GM19397 (cell line): ENCODE measurements at regions not wholly inside any gene's neighbourhood (a gene's known extent, or its start where the extent isn't known, plus 50 kb on each side); places are given as distances from the start of the nearest gene placed in this dataset.
"Not testable (repeated sequence)": the region's sequence is repeated elsewhere in the genome, so short reads cannot be mapped to it uniquely, and the experiment has no call there.

Experiments used
- ATAC-seq: cut with Tn5 transposase; IDR thresholded peaks from one replicate; pipeline ENCODE4 v1.9.1; 2021; ENCODE audit warnings: mild to moderate bottlenecking, moderate library complexity; ENCODE audit not compliant: unreplicated experiment

DNA sequence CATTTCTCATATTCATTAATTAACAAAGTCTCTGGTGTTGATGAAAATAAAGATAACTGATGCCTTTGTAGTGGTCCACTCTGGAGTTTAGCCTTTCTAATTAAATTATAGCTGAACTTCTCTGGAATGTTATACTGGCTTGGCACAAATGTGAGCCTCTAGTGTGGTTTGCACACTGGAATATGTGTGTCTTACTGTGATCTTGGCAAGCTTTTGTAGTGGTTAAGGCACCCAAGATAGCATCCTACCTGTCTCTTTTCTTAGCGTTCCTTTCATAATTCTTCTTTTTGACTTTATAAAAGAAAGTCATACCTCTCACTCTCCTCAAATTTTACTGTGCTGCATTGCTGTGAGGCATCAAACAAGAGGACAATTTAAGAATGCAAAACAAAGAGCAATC is 107.4 kb downstream of the UTRN start:
- no peak for ATAC-seq

GRCh38 chr6:144394210-144394609 is 109.1 kb downstream of the UTRN start:
- ATAC-seq, result no peak

DNA sequence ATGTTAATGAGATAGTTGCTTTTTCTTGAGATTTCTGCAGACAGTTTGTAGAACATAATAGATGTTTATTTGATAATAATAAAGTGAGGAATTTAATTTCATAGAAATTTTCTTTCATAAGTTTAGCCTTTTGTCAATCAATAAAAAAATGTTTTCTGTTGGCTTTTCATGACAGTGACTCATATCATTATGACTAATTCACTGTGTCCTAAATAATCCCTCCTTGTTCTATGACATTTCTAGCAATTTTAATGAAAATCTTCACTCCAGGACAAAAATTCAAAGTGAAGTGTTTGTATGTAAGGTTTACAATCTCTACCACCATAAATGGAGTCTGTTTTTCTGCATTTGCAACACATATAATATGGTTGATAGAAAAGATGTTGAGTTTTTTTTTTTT is 109.9 kb downstream of the UTRN start:
- no peak for ATAC-seq

DNA sequence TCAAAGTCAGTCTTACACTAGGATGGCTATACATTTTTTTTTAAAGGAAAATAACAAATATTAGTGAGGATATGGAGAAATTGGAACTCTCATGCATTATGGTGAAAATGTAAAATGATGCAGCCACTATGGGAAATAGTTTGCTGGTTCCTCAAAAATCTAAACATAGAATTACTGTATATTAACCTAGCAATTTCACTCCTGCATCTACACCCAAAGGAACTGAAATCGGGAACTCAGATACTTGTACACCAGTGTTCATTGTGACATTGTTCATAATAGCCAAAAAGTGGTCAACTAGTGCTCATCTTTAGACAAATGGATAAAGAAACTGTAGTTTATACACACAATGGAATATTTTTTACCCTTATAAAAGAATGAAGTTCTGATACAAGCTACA is 110.7 kb downstream of the UTRN start:
- ATAC-seq, result no peak

- no peak for ATAC-seq
Measured at GRCh38 chr6:144397141-144397540, 112.0 kb downstream of the UTRN start.

DNA sequence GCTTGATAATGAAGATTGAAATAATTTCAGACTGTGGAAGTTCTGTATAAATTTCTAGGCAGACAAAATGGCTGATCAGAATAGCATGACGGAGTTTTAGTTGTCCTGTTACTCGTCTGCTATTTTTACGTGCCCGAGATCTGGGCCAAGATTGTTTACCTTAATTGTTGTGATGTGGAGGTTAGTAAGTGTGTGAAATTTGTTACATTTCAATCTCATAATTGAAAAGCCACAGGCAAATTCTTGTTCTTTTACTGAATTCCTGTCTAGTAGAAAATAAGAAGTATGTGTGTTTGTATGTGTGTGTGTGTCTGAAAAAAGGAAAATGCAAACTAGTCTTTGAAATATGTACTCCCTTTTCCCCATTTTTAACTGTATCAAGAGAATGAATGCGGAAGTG is 115.2 kb downstream of the UTRN start:
- no peak for ATAC-seq

DNA sequence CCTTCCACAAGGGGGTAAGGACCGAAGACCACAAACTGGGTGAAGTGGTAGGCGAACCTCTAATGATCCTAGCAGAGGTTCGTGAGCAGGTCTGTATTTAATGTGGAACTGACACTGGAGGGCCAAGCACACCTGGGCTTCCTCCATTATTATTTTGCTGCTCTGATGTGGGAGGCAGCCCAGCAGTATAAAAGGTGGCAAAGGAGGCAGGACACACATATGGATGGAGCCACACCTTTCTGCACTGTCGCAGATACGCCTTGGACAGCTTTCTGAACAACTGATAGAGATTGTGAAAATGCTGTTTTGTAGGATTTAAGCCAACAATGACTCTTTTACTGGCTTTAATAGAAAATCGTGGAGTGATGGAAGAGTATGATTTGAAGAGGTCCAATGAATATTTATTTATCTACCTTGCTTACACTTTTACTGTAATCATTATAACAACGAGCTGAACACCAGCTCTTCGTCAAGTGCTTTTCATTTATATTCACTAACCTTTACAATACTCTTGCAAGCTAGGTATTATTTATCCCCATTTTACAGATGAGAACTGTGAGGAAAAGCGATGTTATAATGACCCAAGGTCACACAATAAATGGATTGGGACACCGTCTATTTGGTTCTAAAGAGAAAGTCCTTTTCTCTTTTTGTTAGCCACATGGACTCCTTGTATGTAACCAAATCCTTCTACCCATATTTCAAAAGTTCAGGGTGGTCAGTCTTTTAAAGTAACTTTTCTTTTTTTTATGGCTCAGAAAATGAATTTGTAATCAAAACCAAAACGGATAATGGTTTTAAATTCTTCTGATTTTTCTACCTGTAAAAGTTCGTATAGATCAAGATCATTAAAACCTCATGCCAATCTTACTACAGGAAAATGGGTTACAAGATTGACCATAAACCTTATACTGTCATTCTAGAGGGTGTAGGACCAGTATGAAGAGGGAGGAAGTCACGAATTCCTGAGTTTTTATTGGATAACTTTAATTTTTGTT is 116.9 kb downstream of the UTRN start:
- ATAC-seq, result no peak

DNA sequence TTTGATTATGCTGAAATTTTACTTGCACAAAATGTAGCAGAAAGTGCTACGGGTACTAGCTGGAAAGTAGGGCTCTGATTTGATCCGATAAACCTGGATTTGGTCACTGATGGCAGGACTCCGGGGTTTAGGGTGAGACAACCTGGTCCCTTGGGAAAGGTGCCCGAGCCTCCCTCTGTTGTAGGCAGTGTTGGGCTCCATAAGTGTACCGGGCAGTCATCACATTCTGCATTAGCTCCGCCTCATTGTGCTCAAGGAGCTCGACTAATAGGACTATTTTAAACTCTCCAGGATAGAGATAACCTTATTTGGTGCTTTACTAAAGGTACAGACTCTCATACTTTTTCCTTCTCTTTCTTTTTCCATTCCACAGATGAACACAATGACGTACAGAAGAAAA is 117.6 kb downstream of the UTRN start:
- ATAC-seq, result no peak

GRCh38 chr6:144405163-144405562 is 120.0 kb downstream of the UTRN start:
- no peak for ATAC-seq

DNA sequence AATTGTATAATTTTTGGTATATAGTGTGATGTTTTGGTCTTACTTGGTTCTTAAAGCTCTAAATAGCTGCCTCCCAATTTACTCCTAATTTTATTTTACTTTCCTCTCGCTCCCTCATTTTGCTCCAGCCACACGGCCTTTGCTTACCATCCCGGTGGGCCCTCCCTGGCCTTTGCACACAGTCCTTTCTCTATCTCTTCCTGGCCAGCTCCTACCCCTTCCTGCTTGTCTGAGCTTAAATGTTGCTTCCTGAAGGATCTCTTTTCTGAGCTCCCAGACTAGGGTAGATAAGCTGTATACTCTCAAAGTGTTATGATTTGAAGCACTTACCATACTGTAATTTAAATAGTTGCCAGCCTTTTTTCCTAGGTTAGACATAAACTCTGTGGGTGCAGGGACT is 121.7 kb downstream of the UTRN start:
- ATAC-seq, result no peak

DNA sequence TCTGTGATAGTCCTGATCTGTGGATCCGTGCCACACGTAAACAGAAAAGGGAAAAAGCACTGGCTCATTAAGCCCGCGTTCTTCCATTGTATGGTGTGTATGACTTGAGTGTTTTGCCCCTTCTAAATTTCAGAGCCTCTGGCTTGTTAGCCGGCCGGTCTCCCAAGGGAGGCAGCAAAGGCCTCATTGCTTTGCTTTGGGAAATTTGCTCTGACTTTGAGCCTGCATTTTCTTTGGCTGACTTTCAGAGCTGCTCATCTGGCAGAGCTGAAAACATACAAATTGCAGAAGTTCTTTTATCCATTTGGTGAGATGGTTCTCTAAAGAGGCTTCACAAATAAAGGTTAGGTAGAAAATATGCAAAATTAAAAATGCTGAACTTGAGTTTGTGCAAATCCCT is 123.0 kb downstream of the UTRN start:
- no peak for ATAC-seq

GRCh38 chr6:144410059-144410458 is 124.9 kb downstream of the UTRN start:
- ATAC-seq, result no peak

- ATAC-seq, result not testable (repeated sequence)
Measured at GRCh38 chr6:144410574-144410973, 125.4 kb downstream of the UTRN start.

- peak; percentile 67 for ATAC-seq
Measured at GRCh38 chr6:144411531-144412165, 126.5 kb downstream of the UTRN start.

- ATAC-seq, result no peak
Measured at GRCh38 chr6:144413418-144413817, 128.3 kb downstream of the UTRN start.

GRCh38 chr6:144415014-144415413 is 129.9 kb downstream of the UTRN start:
- ATAC-seq, result no peak

GRCh38 chr6:144415835-144416237 is 130.7 kb downstream of the UTRN start:
- no peak for ATAC-seq

DNA sequence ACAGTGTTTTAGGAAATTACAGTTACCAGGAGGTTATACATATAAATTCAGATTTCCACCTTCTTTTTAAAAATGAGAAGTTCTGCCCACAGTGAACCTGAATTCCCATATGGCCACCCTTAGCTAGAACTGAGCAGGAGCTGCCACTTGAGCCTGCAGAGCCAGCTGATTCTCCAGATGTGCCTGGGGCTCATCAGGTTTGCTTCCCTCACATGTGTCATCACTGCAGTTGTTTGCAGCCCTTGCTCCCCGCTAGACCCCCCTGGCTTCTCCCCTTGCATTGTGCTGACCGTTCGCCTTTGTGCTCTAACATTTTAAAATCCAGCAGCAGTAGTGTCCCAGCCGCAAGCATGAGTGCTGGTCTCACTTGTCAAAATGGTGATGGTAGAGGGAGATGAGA is 131.1 kb downstream of the UTRN start:
- ATAC-seq, result no peak

DNA sequence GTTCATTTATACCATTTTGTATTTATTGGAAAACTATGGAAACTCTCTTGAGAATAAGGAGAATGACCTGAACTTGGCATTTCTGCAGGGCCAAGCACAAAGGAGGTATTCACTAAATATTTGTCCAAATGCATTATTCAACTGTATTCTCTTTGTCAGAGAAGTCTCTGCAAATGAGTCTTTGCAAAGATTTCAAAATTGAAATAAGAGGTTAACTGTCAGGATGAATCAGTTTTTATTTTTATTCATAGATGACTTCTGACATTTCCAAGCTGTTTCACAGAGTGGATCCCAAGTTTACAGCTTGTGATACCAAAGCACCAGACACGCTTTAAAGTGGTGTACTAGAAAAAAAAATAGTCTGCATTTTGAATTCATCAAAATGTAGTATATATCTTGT is 131.6 kb downstream of the UTRN start:
- ATAC-seq, result no peak

GRCh38 chr6:144417681-144418080 is 132.5 kb downstream of the UTRN start:
- no peak for ATAC-seq

DNA sequence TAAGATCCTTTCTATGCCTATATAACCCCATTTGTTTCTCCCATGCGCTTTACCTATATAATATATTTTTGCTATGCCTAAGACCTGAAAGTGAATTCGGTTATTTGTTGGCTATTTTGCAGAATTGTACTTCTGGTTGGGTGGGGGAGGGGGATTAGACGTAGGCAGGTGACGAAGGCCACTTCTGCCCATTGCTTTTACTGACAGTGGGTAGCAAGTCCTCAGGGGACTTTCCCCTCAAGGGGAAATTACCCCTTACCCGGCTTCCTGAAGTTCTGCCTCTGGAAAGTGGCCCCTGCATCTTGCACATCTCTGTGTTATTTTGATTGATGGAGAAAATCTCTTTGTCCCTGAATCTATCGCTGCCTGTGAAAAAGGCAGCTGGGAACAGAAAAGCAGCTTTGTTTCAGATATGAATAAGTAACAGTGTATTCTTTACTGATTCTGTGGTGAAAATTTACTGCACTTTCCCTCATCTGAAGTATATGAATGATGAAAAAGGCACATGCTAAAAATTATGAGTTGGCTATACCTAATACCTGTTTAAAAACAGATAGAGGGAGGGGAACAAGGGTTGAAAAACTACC is 133.9 kb downstream of the UTRN start:
- no peak for ATAC-seq

- ATAC-seq, result no peak
Measured at GRCh38 chr6:144423167-144423566, 138.0 kb downstream of the UTRN start.
